ENCODE measurements at regions not wholly inside any gene's neighbourhood (a gene's known extent, or its start where the extent isn't known, plus 50 kb on each side); places are given as distances from the start of the nearest gene placed in this dataset.
A peak's percentile ranks its signal among the peaks of the same experiment; 100 is the strongest.

- no peak for DNase-seq (ENCODE audit: low read depth)
These were observed 84.2 kb upstream of the S1PR1 start for GRCh38 chr1:101152633-101153032.

- DNase-seq (ENCODE audit: low read depth) = no peak
These were observed 85.5 kb upstream of the S1PR1 start for GRCh38 chr1:101151286-101151685.

GRCh38 chr1:101150670-101151069 lies 86.1 kb upstream of the S1PR1 start:
- DNase-seq (ENCODE audit: low read depth) = peak; percentile 83

GRCh38 chr1:101150266-101150665 lies 86.6 kb upstream of the S1PR1 start:
- no peak for DNase-seq (ENCODE audit: low read depth)

GRCh38 chr1:101148980-101149379 lies 87.8 kb upstream of the S1PR1 start:
- DNase-seq (ENCODE audit: low read depth) = peak; percentile 38

- DNase-seq (ENCODE audit: low read depth) = no peak
These were observed 89.4 kb upstream of the S1PR1 start for GRCh38 chr1:101147381-101147780.

GRCh38 chr1:101145449-101145820 lies 91.4 kb upstream of the S1PR1 start:
- DNase-seq (ENCODE audit: low read depth) = peak; percentile 14

- no peak for DNase-seq (ENCODE audit: low read depth)
These were observed 92.0 kb upstream of the S1PR1 start for GRCh38 chr1:101144671-101145448.

GRCh38 chr1:101142244-101142643 lies 94.6 kb upstream of the S1PR1 start:
- no peak for DNase-seq (ENCODE audit: low read depth)

GRCh38 chr1:101141376-101141775 lies 95.4 kb upstream of the S1PR1 start:
- no peak for DNase-seq (ENCODE audit: low read depth)

GRCh38 chr1:101139821-101140718 lies 96.7 kb upstream of the S1PR1 start:
- no peak for DNase-seq (ENCODE audit: low read depth)

- peak; percentile 69 for DNase-seq (ENCODE audit: low read depth)
These were observed 97.7 kb upstream of the S1PR1 start for GRCh38 chr1:101139130-101139529.

- peak; percentile 89 for DNase-seq (ENCODE audit: low read depth)
These were observed 99.4 kb upstream of the S1PR1 start for GRCh38 chr1:101137144-101138126.

GRCh38 chr1:101136739-101137138 lies 100.1 kb upstream of the S1PR1 start:
- DNase-seq (ENCODE audit: low read depth) = peak; percentile 21

GRCh38 chr1:101136271-101136670 lies 100.5 kb upstream of the S1PR1 start:
- no peak for DNase-seq (ENCODE audit: low read depth)

- no peak for DNase-seq (ENCODE audit: low read depth)
These were observed 101.3 kb upstream of the S1PR1 start for GRCh38 chr1:101135526-101135925.

- peak; percentile 43 for DNase-seq (ENCODE audit: low read depth)
These were observed 105.5 kb upstream of the S1PR1 start for GRCh38 chr1:101131239-101131843.

GRCh38 chr1:101130673-101131072 lies 105.1 kb upstream of the DPH5 start:
- DNase-seq (ENCODE audit: low read depth) = peak; percentile 76

GRCh38 chr1:101128846-101129245 lies 103.3 kb upstream of the DPH5 start:
- no peak for DNase-seq (ENCODE audit: low read depth)

- DNase-seq (ENCODE audit: low read depth) = no peak
These were observed 102.7 kb upstream of the DPH5 start for GRCh38 chr1:101128211-101128727.

GRCh38 chr1:101124405-101124804 lies 98.8 kb upstream of the DPH5 start:
- no peak for DNase-seq (ENCODE audit: low read depth)

All from renal cortical epithelial cell (primary cell).